ENCODE measurements at regions not wholly inside any gene's neighbourhood (a gene's known extent, or its start where the extent isn't known, plus 50 kb on each side); places are given as distances from the start of the nearest gene placed in this dataset.

GRCh38 chr5:81829242-81829641, 78.3 kb upstream of the SSBP2 start:
- TF ChIP-seq CTCF (CRISPR knock-in tag; IDR thresholded peaks at IDR 0.05) (no peak), FOXM1 (CRISPR knock-in tag; IDR thresholded peaks at IDR 0.05) (no peak)

Data from HepG2 (cell line).